ENCODE measurements at regions not wholly inside any gene's neighbourhood (a gene's known extent, or its start where the extent isn't known, plus 50 kb on each side); places are given as distances from the start of the nearest gene placed in this dataset.
"Not testable (repeated sequence)": the region's sequence is repeated elsewhere in the genome, so short reads cannot be mapped to it uniquely, and the experiment has no call there.

DNA sequence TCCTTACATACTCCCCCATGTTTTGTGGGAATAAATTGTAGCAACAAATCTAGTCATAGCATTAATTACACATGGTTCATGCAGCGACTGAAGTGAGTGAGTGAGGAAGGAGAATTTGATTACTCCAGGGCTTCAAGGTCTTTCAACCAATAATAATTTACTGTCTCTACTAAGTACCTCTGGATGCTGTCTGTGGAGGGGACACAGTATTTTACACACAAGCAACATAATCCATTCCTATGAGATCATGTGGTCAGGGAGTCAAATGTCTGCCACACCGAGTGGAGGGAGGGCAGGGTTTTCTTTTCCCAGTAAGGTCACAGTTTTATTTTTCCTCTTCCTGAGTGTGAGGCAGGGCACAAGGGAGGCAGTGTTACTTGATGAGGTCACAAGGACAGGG lies 334.7 kb upstream of the CELF4 start:
- DNase-seq, result no peak

- no peak for DNase-seq
These were observed 324.4 kb upstream of the CELF4 start for GRCh38 chr18:37889963-37890362.

GRCh38 chr18:37874721-37875120 lies 309.1 kb upstream of the CELF4 start:
- DNase-seq, result no peak

GRCh38 chr18:37873416-37873815 lies 307.8 kb upstream of the CELF4 start:
- no peak for DNase-seq

DNA sequence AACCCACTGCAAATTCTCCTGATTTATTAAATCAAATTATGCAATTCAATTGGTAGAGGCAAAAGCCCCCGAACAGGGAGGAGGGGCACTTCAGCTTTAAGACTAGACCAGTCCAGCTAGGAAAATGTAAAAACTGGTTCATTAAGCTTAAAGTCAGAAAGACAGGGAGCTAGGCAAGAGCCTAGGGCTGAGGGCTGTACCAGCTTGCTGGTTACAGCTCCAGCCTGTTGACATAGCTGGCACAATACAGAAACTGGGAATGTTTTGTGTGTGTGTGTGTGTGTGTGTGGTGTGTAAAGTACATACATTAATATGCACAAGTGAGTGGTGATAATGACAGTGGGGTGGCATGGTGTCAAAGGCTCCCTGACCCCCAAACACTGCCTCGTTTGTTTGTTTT lies 307.0 kb upstream of the CELF4 start:
- no peak for DNase-seq

DNA sequence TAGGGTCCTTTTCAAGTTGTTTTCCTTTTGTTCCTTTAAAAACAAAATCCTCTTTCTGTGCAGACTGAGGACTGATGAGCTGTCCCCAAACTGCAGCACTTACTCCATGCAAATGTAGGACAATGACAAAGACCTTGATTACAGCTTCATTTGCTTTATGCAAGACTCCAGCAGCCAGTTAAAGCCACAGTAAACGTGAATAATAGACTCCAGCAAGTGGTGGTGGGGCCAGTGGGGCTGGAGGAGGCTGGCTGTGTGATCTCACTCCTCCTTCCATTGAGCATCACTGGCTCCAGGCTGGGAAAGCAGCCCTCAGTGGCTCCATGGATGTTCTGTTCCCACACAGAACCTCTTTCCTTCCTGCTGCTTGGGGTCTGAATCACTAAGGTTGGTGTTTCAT lies 306.0 kb upstream of the CELF4 start:
- DNase-seq, result no peak

- no peak for DNase-seq
These were observed 303.5 kb upstream of the CELF4 start for GRCh38 chr18:37869051-37869450.

DNA sequence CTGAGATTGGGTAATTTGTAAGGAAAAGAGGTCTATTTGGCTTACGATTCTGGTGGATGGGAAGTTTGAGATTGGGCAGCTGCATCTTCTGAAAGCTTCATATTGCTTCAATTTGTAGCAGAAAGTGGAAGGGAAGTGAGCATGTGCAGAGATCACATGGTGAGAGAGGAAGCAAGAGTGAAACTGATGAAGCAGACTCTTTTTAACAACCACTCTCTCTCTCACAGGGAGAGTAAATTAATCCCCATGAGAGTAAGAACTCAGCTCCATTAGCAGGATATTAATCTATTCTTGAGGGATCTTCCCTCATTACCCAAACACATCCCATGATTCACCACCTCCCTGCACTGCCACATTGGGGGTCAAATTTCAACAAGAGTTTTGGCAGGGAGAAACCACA lies 298.5 kb upstream of the CELF4 start:
- no peak for DNase-seq

DNA sequence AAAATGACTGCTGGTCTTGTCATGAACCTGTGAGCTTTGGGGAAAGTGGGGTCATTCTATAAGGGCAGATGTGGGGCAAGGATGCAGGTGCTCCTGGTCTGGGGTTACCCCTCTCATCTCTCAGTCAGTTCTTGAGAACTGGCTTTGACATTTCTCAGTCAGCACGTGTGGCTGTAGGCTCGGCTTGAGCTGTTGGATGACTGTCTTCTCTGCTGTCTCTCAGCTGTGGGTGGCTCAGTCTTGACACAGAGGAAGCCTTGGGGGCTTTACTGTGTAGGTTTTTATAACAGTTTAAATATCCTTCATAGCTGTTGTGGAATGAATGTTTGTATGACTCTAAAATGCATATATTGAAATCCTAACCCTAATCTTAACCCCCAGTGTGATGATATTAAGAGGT lies 296.4 kb upstream of the CELF4 start:
- no peak for DNase-seq

GRCh38 chr18:37854396-37854795 lies 288.8 kb upstream of the CELF4 start:
- no peak for DNase-seq

- no peak for DNase-seq
These were observed 288.1 kb upstream of the CELF4 start for GRCh38 chr18:37853706-37854105.

DNA sequence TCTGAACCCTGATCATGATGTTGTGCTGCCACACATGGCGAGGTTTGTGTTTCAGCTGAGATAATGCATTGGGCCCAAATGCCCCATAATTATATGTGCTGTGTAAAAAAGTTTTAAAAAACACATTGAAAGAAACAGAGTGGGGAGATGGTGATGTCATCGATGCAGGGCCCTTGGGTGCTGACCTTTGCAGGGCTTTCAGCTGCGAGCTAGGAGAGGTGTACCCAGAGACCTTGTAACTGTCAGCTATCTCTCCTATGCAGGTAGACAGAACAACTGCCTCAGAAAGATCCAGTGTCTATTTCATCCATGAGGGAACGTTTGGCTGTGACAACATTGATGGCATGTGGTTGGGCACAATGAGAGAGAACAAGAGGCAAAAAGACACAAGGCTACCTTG lies 286.9 kb upstream of the CELF4 start:
- no peak for DNase-seq

GRCh38 chr18:37847544-37847943 lies 281.9 kb upstream of the CELF4 start:
- no peak for DNase-seq

DNA sequence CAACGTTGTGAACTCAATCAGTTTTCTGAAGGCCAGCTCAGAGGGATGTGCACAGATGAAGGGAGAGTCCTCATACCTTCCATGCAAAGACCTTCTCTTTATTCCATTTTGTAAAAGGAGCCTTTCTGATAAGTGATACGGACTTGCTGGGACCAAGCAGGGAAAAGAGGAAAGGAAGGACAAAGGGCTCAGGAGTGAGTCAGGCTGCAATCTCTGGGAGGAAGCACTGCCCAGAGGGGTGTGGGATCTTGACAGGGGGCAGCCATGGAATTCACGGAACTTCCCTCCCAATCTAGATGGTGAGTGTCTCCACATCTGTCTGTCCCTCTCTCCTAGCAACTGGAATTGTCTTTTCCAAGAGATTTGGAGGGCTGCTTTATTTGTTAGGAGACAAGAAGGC lies 281.4 kb upstream of the CELF4 start:
- DNase-seq, result no peak

- DNase-seq, result no peak
These were observed 279.9 kb upstream of the CELF4 start for GRCh38 chr18:37845498-37845897.

DNA sequence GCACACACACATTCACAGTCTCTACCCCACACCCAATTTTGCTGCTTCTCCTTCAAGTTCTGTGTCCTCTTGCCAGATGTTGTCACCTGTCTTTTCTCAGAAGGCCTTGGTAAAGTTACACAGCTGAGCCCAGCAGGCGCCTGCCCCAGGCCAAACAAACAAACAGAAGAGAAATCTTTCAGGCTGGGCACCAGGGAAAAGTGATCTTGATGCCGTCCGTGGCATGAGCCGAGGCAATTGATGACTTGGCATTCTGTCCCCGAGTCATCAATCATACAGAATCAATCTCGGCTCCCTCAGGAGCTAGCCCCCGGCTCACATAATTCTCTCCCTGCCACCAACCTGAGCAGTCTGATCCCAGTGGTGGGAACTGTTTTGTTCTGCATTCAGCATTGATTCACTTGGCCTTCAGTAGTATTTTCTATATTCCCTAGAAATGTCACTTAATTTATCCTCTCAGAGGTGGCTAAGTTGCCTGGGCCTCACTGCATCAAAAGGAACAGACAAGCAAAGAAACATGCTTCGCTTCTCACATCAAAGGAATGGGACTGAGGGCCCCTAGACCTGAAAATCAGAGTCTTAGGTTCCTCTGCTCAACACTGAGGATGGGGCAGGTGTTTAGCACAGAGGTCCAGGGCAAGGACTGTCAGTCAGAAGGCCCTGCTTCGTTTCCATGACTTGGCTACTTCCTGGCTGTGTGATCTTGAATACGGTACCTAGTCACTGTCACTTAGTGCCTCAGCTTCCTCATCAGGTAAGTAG lies 278.8 kb upstream of the CELF4 start:
- no peak for DNase-seq

DNA sequence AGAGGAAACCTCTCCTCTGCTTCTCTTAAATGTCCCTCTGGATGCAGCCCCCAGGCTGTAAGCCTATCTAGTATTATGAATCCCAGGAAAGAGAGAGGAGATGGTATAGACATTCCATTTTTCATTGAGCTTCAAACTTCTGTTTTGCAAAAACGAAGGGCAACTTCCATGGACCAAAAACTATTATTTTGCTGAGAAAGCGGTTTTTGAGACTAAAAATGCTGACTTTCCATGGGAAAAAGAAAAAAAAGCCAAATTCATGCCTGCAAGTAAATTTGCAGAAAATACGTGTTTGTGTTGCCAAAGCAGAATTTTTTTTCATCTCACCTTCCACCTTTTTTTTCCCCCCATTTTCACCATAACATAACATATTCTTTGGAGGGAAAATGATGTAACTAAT lies 272.5 kb upstream of the CELF4 start:
- no peak for DNase-seq

GRCh38 chr18:37836071-37836970 lies 270.7 kb upstream of the CELF4 start:
- DNase-seq, result no peak

- DNase-seq, result not testable (repeated sequence)
These were observed 266.6 kb upstream of the CELF4 start for GRCh38 chr18:37832010-37832695.

DNA sequence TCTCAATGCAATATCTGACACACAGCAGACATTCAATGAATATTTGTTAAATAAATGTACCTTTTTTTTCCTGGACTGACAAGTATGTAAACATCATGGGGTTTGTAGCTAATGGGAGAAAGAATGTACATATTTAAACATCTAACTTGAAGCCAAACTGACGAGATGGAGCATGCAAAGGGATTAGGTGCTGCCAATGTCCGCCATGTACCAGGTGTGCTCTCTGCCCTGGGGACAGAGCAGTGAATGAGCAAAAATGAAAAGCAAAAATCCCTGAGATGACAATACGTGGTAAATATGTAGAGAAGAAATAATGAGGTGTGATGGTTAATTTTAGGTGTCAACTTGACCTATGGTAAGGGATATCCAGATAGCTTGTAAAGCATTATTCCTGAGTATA lies 247.4 kb upstream of the CELF4 start:
- no peak for DNase-seq

DNA sequence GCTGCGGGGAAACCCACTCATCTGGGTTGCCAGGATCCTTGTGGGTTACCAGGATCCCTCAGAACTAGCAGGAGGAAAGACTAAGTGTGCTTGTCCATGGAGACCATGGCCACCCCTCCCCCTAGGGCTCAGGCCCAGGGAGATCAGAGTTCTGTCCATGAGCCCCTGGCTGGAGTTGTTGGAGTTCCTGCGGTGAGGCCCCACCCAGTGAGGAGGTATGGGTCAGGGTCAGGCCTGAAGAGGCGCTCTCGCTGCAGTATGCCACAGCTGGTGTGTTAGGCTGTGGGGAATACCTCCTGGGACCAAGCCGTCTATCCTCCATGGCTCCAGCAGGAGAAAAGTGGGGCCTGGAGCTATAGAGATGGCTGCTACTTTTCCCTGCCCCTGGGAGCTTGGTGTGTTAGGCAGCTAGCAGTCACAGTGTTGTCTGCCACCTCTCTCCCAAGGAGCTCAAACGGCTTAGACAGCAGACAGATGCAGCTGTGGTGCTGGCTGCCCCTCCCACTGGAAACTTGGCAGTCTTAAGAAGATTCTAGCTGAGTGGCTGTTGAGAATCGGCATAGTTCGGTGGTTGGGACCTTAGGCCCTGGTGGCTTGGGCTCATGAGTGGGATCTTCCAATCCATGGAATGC lies 240.3 kb upstream of the CELF4 start:
- DNase-seq, result no peak

GRCh38 chr18:37796823-37797349 lies 231.3 kb upstream of the CELF4 start:
- DNase-seq, result no peak

GRCh38 chr18:37787452-37787851 lies 221.9 kb upstream of the CELF4 start:
- DNase-seq, result no peak

Data from NCI-H1694 (cell line).